GM12872 (cell line): ENCODE measurements at regions not wholly inside any gene's neighbourhood (a gene's known extent, or its start where the extent isn't known, plus 50 kb on each side); places are given as distances from the start of the nearest gene placed in this dataset.

Experiments
- TF ChIP-seq, protein P1 (sequence below): IDR thresholded peaks from 3 replicates; pipeline ENCODE4 v1.5.1; 2011; ENCODE audit warnings: low read depth, mild to moderate bottlenecking, low read length, moderate library complexity; ENCODE audit not compliant: insufficient read depth

DNA sequence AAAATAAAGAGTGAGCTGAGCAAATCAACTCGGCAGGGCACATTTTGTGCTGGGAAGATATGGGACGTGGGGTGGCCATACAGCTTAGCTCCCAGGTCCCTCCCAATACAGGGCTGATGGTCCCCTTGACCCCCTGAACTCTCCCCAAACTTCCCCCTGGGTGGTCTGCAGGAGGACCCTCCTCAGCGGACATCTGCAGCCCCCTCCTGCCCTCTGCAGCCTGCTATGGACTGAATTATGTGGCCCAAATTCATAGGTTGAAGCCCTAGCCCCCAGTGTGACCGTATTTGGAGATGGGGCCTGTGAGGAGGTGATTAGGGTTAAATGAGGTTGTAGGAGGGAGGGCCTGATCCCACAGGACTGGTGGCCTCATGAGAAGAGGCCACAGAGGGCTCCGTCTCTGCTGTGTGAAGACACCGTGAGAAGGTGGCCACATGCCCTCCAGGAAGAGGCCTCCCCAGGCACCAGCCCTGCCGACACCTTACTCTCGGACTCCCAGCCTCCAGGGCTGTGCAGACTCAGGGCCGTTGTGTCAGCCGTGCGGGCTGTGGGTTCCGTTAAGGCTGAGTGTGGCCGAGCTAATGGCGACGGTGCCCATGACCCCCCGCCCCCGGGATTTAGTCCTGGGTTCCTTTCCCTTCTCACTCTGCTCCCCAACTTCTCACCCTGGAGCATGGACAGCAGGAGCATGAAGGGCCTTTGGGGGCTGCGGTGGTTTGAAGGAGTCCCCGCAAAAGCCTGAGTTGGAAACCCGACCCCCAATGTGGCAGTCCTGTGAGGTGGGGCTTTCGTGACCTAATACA, 1042.8 kb downstream of the BRD1 start:
- TF ChIP-seq, protein P1, sequence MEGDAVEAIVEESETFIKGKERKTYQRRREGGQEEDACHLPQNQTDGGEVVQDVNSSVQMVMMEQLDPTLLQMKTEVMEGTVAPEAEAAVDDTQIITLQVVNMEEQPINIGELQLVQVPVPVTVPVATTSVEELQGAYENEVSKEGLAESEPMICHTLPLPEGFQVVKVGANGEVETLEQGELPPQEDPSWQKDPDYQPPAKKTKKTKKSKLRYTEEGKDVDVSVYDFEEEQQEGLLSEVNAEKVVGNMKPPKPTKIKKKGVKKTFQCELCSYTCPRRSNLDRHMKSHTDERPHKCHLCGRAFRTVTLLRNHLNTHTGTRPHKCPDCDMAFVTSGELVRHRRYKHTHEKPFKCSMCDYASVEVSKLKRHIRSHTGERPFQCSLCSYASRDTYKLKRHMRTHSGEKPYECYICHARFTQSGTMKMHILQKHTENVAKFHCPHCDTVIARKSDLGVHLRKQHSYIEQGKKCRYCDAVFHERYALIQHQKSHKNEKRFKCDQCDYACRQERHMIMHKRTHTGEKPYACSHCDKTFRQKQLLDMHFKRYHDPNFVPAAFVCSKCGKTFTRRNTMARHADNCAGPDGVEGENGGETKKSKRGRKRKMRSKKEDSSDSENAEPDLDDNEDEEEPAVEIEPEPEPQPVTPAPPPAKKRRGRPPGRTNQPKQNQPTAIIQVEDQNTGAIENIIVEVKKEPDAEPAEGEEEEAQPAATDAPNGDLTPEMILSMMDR, result no peak

DNA sequence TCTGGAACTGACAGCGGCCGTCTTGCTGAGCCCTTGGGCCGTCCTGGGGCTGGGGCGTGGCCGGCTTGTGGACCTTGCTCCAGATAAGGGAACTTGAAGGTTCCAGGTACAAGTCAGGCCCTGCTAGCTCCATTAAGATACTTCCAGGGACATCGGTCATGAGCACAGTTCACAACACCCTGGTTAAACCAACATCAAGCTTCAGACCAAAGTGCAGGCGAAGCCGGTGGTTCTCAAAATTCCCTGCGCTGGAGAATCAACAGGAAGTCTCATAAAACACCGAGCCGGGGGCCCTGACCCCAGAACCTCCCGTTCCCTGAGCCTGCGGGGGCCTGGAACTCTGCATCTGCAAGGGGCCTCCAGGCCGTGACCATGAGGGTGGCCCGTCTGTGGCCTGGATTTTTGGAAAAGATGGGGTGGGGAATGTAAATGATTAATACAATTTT, 1043.8 kb downstream of the BRD1 start:
- TF ChIP-seq, protein P1, result no peak

DNA sequence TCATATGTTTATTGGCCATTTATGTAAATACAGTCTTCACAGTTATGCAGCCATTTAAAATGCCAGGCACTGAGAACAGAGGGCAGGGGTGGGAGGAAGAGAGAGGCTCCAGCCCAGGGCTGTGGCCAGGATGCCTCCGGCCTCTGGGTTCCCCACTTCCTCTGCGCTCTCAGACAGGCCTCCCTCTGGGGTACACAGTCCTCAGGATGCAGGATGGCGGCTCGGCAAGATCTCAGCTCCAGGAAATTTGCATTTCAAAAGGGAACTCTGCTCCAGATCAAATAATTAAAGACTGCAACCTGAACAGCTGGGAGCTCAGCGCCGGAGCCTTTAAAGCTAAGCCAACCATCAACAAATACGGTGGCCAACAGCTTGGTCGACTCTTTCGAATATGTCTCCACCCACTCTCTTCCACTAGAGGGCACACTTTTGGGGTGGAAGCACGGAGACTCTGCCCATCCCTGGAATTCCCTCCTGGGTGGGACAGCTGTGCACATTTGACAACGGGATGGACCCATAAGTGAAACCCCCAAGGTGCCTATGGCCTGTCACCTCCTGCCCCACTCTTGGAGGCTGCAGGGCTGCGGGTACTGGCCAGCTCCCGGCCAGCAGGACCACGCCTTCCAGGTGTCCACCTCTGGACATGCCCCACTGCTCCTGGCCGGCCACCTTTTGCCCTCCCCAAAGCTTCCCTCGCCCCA, 1044.7 kb downstream of the BRD1 start:
- TF ChIP-seq, protein P1, result no peak

DNA sequence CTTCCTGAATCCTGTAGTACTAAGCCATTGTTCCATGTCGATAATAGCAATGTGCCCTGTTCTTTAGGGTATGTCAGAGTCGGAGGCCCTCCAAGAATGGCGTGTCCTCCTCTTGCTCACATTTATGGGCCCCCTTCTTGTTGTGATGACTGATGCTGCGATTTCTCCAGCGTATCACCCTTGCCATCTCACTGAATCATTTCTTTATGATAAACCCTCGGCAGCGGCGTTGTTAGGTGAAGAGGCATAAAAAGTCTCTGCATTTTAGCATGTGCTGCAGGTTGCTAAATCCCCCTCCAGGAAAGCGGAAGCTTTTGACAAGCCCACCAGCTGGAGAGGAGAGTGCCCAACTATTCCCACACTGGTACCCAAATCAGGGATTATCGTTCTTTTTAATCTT, 1045.3 kb downstream of the BRD1 start:
- TF ChIP-seq, protein P1, result no peak

DNA sequence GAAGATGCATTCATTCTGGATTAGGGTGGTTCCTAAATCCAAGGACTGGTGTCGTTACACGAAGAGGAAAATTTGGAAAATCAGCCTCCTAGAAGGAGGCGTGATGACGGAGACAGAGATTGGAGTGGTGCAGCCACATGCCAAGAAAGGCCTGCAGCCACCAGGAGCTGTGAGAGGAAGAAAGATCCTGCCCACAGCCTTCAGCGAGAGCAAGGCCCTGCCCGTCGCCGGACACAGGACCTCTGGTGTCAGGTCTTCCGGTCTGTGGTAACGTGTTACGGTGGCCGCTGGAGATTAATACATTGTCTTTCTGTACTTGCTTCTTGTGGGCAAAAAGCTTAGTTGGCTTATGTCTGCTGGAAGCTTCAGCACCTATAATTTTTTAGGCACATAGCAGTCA, 1045.8 kb downstream of the BRD1 start:
- TF ChIP-seq, protein P1, result no peak

DNA sequence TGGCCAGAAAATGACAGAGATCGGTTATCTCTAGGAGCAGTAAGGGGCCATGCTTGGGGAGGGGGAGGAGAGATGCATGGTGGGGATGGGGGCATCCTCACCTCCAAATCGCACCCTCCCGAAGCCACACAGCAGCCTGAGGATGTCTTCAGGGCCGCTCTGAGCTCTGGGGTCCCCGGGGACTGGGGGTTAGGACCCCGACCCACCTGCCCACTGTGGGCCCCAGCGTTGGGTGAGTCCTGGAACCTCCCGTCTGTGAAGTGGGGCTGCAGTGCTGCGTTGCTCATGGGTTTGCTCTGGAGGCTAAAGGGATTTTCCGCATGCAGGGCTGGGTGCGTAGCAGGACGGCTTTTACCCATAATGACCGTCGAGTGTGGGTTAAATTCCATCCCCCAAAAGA, 1046.3 kb downstream of the BRD1 start:
- TF ChIP-seq, protein P1, result no peak

DNA sequence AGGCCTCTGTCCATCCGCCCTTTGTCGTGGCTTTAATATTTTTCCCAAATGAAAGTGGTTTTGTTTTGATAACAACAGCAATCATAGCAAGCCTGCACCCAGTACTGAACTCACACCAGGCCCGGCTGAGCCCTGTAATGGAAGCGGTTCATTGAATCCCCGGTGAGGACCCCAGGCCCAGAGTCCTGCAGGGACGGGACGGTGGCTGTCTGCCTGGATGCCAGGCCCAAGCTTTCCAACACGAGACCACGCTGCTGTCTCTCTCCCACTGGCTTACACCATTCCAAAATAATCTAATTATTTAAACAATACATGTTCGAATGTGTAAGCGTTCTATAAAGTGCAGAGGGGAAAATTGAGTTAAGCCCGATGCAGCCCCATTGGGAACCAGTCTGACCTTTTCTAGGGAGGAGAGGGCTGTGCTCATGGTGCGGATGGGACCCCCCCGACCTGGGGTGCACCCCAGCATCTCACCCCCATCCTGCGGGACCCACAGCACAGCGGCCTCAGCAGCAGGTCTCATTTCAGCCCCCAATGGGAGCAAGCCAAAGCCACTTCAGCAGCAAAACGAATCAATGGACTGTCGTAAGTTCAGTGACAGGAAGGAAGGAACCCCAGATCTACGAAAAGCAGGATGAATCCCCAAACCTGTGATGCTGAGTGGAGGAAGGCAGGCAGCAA, 1046.9 kb downstream of the BRD1 start:
- TF ChIP-seq, protein P1, result no peak
